HG03108 (cell line): ENCODE measurements at regions not wholly inside any gene's neighbourhood (a gene's known extent, or its start where the extent isn't known, plus 50 kb on each side); places are given as distances from the start of the nearest gene placed in this dataset.

Experiments
- ATAC-seq: cut with Tn5 transposase; IDR thresholded peaks from one replicate; pipeline ENCODE4 v1.9.1; 2021; ENCODE audit warnings: moderate library complexity; ENCODE audit not compliant: unreplicated experiment

DNA sequence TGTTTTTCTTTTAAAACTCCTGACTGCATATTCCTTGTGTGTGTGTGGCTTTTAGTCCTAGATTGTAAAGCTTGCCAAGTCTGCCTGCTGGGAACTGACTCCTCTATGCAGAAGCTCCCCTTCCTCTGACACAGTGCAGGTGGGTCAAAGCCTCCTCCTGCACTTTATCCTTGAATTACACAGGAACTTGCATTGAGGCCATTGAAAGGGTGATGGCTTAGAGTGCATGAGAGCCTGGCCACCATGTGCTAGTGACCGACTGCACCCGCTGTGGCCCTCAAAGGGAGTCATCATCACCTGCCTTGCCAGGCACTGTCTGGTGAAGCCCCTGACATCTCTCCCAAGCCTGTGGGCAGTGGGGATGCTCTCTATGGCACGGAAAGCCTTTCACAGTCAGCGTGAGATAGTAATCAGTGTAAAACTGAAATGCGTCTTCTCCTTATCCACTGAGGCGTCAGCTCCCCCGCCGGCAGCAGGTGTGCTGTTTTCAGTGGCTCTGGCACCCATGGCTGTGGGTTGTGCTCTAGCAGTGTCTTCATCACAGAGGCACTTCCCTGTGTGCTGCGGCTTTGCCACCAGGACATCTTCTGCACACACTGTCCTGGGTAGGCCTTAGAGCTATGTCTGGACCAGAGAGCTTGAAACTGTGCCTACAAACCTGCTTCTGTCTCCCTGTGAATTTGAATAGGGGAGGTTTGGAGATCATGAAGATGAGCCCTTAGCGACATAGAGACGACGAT lies 87.9 kb downstream of the THBS2 start:
- ATAC-seq: no peak

DNA sequence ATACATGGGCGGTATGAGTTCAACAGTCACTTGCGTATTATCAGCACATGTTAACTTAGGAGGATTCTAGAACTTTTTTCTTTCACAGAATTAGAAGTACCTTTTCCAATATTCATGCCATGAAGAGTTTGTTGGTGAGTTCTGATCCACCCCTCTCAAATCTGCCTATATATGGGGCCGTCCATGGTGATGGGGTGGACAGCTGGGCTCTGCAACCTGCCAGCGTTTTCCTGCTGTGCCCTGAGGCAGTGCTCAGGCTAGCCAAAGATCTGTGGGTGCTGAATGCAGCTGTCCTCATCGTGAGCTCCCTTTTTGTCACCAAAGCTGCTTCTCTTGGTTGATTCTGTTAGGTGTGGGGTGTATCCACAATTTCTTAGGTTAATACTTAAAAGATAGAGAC lies 88.7 kb downstream of the THBS2 start:
- ATAC-seq: no peak

DNA sequence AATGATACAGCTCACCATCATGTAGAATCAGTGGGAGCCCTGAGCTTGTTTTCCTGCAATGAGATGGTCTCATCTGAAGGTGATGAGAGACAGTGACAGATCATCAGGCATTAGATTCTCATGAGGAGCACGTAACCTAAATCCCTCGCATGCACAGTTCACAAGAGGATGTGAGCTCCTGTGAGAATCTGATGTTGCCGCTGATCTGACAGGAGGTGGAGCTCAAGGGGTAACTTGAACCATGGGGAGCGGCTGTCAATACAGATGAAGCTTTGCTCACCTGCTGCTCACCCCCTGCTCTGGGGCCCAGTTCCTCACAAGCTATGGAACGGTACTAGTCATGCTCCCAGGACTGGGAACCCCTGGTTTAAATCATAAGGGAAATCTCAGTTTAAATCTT lies 89.2 kb downstream of the THBS2 start:
- no peak for ATAC-seq

DNA sequence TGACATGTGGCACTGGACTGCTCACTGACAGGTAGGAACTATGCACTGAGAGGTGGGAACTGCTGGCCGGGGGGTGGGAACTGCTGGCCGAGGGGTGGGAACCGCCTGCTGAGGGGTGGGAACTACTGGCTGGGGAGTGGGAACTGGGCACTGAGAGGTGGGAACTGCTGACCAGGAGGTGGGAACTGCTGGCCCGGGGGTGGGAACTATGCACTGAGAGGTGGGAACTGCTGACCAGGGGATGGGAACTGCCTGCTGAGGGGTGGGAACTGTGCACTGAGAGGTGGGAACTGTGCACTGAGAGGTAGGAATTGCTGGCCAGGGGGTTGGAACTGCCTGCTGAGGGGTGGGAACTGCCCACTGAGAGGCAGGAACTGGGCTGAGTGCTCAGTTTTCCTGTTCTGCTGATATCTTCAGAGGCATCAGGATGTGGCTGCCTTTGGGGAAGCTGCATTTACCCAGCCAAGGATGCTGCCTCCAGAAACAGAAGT lies 90.2 kb downstream of the THBS2 start:
- no peak for ATAC-seq

DNA sequence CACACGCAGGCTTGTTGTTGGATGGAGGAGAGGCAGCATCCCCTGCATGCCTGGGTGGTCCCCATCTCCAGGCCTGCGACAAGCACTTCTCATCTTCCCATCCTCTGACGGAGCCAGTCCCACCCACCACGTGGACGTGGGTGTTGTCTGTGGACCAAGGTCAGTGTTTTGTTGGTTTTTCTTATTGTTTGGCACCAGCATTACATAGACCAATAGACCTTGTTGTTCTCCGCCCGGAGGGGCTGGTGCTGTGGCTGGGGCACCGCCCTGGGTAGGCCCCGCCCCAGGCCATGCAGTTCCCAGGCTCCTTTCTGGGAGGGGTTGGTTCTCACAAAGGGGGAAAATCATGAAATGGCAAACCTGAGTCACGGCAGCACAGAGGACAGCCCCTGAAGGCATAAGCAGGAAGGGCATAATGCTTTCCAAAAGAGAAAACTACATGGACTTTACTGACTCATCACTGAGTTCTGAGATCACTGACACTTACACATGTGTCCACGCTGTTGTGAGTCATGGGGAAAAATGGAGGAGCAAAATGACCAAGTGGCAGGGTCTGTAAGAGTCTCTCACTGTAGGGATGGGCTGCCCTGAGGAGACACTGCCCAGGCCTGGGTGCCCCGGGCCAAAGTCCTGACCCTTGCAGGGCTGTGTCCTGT lies 90.8 kb downstream of the THBS2 start:
- ATAC-seq: no peak

DNA sequence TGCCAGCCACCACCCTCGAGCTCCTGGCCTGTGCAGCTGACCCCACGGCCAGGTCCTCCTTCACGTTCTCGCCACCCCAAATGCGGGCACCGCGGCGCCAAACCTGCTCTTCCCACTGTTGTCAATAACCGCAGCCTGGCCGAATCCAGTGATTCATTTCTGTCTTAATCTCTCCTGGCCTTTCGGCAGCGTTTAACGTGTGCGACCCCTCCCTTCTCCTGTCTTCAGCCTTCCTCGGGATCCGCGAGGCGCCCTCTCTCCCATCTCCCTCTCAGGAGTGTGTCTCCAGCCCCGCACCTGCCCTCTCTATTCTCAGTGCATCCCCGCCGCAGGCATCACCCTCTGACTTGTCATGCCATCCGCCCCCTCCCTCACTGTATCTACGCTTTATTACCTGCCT lies 91.4 kb downstream of the THBS2 start:
- no peak for ATAC-seq

DNA sequence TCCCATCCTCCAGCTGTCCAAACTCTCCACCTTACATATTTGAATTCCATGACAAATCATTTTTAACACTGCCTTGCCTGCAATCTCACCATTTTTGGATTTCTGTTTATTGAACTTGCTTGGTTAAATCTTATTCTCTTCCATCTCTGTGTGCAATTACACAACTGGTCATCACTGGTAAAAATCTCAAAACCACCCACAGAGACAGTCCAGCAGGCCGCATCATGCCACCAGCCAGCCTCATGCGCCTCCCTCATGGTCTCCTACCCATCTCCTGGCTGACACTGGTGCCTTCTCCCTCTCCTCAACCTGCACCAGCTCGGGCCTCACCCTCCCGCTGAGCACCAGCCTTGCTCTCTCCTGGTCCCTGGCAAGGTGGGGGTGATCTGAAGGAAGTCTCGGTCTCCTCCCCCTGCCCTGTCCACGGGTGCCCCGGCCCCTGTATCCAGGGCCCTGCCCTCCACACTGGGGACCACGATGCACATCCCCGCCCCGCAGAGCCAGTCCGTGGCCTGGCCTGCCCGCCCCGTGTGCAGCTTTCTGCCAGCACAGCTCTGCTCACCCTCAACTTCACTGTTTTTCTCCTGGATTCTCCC lies 92.0 kb downstream of the THBS2 start:
- no peak for ATAC-seq

DNA sequence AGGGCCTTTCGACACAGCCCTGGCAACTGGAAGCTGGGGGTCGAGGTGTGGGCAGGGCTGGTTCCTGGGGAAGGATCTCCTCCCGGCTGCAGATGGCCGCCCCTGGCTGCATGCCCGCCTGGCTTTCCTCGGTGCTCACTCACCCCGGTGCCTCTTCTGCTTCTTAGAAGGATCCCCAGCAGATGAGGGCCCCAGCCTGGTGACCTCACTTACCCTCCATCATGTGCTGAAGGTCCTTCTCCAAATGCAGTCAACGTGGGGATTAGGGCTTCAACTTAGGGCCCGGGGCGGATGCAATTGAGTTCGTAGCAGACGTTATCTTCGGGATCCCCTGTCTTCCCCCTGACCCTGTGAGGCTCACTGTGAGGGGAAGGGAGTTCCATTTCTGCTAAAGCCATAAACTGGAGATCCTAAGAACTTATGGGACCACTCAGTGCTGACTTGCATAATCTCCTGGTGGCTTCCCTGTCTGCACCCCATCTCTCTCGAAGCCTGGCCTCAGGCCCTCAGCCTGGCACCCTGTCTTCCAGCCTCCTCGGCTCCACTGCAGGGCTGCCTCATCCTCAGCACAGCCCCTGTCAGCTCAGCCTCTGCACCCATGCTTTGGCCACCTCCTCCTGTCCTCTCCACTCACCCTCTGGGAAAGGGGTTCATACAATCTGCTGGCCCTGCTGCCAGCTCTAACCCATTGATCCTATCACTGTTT lies 92.6 kb downstream of the THBS2 start:
- no peak for ATAC-seq

DNA sequence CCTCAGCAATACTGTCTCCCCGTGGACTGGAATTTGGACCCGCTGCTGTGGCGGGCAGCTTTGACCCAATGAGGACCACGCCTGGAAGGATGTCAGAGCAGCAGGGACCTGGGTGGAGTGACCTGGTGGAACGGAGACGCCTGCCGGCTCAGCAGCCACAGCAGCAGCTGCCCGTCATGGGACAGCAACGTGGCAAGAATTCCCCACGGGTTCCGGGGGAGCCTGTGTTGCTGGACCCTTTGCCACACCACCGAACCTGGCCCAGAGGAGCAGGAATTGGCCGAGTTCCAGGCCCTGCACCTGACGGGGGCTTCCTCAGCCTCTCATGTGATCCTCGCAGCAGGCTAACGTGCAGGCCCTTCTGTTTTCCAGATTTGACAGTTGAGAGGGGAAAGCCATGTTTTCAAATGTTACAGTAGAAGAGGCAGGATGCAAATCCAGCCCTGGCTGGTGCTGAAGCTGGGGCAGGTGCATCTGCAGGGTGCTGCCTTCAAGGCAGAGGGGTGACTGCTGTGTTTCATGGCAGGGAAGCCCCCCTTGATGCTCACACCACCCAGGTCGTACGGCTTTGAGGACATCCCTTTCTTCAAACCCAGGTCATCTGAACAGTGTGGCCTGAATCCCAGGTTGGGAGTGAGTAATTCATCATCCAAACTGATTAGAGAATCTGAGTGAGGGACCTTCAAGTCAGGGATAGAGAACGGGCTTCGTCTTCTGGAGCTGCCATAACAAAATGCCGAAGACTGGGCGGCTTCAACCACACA lies 93.4 kb downstream of the THBS2 start:
- no peak for ATAC-seq

DNA sequence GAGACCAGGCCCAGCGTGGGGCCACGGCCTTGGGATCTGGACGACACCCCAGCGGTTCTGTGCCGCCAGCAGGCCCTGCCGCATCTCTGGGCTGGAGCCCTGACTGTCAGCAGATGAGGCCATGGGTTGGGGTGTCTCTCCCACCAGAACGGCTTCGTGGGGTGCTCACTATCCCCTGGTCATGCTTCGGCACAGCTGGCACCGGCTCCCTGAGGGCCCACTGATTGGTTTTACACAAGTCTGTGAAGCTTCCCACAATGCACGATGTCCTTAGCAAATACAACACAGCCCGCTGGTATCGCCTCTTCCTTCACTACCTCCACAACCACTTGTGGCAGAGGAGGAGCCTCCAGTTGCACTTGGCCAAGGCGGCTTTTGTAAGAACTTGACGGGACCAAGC lies 94.3 kb downstream of the THBS2 start:
- no peak for ATAC-seq

DNA sequence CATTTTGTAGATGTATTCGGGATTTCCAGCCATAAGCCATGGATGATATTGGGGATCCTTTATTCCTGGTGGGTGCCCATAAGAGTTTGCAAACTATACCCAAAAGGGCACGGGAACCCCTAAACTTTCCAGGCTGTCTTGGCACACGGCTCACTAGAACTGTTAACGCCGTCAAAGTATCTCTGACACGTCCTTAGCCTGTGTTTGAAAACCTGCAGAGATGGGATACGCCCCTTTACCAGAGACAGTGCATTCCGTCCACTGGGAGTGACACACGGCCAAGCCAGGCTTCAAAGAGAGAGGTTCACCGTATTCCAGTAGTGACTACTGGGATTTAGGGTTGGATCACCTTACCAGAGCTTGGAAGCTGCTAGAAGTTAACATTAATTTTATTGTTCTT lies 95.0 kb downstream of the THBS2 start:
- ATAC-seq: no peak

DNA sequence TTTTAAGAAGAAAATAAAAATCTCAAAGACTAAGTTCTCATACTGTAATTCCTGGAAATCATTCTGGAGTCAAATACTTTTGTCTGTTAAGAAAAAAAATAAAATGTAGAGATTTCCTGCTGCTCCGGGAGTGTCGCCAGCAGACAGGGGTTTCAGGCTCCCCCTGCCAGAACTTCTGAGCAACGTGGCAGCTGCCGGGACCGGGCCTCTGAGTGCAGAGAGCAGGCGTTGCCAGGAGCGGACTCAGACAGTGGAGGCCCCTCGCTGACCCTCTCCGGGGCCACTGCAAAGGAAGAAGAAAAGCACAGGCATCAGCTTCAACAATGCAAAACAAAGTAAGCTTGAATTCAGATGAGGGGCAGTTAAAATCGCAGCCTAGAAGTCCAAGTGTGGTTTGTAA lies 95.5 kb downstream of the THBS2 start:
- no peak for ATAC-seq

DNA sequence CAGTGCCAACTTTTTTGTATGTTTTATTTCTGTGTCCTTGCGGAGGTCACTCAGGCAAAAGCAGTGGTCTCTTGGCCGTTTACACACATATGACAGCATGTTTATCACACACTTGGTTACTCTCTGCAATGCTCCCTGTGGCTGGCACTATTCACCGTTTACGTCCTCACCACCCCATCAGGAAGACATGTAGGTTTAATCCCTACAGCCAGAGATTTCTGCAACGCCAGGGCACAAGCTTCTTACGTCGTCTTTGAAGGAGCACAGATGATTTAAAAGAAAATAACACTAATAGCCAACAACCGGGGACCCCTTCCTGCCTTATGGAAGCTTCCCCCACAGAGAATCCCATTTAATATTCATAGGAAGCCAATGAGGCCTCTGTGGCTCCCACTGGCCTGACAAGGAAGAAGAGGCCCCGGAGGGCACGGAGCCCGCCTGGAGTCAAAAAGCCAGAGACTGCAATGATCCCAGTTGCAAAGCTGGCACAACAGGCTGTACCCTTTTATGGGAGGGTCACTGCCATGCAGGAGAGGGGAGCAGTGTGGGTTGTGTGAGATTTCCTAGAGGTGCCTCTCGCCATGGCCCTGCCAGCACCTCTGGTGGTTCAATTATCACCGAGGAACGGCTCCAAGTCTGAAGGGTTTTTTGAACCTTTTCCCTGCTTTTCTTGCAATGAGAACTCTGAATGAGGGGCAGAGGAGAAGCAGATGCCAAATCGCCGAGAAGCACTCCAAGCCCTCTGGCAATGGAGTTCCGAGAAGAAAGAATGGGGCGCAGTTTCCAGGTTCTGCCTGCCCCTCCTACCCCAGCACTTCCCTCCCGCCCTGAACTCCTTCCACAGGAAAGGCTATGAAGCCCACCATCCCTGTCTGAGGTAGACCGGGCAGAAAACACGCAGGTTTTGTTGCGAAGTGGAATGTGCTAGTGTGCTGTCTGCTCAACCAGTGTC lies 96.2 kb downstream of the THBS2 start:
- ATAC-seq: no peak

DNA sequence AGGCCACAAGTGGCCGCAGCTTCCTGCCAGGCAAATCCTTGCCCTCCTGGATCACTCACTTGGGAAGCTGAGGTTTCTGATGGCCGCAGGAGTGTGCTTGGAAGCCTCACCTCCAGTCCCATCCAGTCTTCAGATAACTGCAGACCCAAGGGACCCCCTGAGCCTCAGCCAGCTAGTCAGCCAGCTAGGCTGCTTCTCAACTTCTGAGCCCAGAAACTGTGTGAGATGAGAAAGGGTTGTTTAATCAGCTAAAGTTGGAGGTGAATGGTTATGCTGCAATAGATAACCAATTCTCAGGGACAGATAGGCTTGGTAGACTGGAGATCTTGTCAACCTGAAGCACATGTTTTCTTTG lies 96.9 kb downstream of the THBS2 start:
- no peak for ATAC-seq

DNA sequence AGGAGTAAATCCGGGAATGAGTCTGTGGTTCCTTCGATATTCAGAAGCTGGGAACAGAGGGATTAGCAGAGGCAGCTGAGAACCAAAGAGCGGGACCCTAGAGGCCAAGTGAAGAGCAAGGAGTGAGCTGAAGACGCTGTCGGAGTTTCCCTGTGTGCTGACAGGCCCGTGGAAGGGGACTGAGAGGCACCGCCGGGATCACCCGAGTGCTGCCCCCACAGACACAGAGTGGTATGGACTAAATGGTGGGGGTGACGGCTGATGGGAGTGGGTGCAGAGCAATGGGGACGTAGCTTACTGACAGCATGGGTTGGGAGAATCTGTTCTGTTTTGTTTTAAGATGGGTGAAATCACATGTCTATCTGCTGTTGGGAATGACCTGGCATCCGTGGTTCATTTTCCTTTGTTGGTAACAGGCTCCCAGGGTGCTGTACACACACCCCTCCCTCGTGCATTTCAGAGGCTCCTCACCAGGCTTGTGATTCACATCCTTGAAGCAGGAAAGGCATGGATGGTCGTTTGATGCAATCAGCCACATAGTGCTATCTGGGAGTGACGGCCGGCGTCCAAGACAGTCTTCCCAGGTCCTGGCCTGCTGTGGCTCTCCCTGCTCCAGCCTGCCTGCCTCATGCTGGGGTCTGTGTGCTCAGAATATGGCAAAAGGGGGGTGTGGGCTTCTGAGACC lies 97.4 kb downstream of the THBS2 start:
- no peak for ATAC-seq

DNA sequence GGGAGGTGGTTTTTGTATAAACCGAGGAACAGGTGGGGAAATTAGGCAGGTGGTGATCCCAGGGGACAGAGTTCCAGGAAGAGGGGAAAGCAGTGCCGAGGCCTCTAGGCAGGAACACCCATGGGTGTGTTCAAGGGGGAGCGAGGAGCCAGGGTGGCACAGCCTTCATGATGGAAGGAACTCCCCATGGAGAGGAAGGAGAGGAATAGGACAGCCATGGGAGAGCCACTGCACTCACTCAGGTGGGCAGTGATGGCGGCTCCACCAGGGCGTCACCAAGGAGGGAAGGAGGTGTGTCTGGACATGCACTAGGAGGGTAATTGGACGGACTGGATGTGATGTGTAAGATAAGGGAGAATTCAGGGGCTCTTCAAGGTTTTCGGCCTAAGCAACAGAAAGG lies 98.2 kb downstream of the THBS2 start:
- ATAC-seq: no peak

DNA sequence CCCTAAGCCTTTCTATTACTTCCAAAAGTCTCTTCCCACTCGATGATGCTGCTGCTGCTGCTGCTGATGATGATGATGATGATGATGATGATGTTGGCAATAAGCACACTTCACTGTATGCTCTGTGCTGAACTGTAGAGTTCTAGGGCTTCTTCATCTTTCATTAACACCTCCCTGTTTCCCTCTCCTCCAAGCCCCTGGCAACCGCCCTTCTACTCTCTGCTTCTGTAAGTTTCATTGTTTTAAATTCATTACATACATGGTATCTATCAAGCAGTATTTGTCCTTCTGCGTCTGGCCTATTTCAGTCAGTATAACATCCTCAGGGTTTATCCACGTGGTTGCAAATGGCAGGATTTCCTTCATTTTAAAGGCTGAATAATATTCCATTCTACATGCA lies 100.2 kb downstream of the THBS2 start:
- ATAC-seq: no peak

DNA sequence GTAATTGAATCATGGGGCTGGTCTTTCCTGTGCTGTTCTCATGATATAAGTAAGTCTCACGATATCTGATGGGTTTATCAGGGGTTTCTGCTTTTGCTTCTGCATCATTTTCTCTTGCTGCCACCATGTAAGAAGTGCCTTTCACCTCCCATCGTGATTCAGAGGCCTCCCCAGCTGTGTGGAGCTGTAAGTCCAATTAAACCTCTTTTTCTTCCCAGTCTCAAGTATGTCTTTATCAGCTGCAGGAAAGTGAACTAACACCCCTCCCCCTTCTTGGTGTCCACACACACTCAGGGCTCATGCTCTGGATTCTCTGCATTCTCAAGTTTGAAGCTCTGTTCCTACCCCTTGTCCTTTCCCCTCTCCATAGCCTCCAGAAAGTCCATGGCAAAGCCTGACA lies 107.1 kb downstream of the THBS2 start:
- ATAC-seq: no peak

DNA sequence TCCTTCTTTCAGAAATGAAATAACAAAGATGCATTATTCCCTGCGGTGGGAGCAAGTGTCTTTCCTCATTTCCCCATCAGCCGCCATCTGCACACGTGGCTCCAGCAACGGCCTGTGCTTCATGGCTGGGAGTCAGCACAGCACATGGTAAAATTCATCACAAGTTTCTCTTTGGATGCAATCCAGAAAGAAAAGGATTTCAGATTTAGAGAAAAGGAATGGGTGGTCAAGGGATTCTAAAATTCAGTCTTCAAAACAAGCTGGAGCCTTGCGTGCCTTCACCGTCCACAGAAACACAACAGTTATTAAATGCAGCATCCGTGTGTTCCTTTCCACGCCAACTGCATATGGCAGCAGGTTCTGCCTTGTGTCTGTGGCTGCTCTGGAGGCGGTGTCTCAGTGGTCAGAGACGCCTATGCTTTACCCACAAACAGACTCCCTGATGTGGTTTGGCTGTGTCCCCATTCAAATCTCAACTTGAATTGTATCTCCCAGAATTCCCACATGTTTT lies 107.6 kb downstream of the THBS2 start:
- ATAC-seq: no peak
